GM12872 (cell line): ENCODE measurements at regions not wholly inside any gene's neighbourhood (a gene's known extent, or its start where the extent isn't known, plus 50 kb on each side); places are given as distances from the start of the nearest gene placed in this dataset.

Experiments used
- CTCF ChIP-seq: IDR thresholded peaks from 3 replicates; pipeline ENCODE4 v1.5.1; 2011; ENCODE audit warnings: low read depth, mild to moderate bottlenecking, low read length, moderate library complexity; ENCODE audit not compliant: insufficient read depth

- TF ChIP-seq CTCF: no peak
Measured at GRCh38 chr16:6066652-6067051, 969.1 kb upstream of the EEF2KMT start.

- no peak for TF ChIP-seq CTCF
Measured at GRCh38 chr16:6063526-6063925, 965.9 kb upstream of the EEF2KMT start.

GRCh38 chr16:6059671-6060070 is 962.1 kb upstream of the EEF2KMT start:
- no peak for TF ChIP-seq CTCF

GRCh38 chr16:6057821-6058220 is 960.2 kb upstream of the EEF2KMT start:
- TF ChIP-seq CTCF: no peak

DNA sequence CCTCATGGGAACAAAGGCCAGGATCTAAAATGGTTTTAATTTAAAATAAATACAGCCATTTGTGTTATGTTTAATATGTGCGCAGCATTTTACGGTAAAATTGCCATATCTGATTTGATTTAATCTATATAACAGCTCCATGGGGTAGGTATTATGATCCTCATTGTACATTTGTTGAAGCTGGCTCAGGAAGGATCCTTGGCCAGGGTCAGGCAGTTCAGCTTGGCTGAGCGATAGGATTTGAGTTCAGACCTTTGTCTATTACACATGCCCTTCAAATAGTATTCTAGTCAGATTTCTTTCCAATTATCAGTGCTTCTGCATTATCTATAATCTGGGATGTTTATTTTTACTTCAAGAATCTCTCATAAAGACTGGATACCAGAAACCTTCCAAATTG is 950.4 kb upstream of the EEF2KMT start:
- no peak for TF ChIP-seq CTCF

DNA sequence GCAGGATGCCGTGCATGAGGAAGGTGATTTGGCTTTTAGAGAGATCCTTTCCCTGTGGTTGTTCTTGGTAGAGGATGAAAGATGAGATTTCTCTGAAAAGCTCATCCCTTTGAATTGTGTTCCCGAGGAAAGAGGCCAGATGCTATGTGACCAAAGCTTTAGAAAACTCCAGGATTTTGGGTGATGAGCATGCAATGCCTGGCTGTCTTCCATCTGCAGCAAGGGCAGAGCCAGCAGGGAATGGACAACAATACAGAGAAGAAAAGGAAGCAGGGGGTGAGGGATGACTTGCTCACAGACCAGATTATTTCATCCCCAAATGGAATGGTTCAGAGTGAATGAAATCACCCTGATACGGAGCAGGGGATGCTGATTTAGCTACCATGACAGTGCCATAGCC is 949.7 kb upstream of the EEF2KMT start:
- TF ChIP-seq CTCF: no peak

GRCh38 chr16:6038941-6039645 is 941.5 kb upstream of the EEF2KMT start:
- TF ChIP-seq CTCF: no peak
